NCI-H2107 (cell line): ENCODE measurements at regions not wholly inside any gene's neighbourhood (a gene's known extent, or its start where the extent isn't known, plus 50 kb on each side); places are given as distances from the start of the nearest gene placed in this dataset.

ENCODE experiments used
- DNase-seq: peaks from one replicate; lab custom pipeline; 2025; lab: John Stamatoyannopoulos, UW

DNA sequence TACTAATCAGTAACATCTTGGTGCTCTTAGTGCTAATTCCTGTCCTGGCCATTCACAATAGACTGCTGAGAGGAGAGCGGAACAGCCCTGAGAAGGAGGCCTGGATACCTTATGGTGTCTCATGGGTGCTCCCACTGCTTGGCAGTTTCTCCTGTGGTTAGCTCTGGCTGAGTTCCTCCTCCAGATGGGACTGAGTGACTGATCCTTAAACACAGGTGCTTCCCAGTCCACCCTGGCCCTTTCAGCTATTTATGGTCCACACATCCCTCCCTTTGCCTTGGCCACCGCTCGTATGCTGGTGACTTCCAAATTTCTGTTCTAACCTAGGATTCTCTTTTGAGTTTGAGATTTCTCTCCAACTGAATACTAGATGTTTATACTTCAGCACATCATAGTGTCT is 157.0 kb upstream of the CACNA1E start:
- no peak for DNase-seq

- no peak for DNase-seq
Observed at GRCh38 chr1:181327796-181328195, 155.5 kb upstream of the CACNA1E start.

DNA sequence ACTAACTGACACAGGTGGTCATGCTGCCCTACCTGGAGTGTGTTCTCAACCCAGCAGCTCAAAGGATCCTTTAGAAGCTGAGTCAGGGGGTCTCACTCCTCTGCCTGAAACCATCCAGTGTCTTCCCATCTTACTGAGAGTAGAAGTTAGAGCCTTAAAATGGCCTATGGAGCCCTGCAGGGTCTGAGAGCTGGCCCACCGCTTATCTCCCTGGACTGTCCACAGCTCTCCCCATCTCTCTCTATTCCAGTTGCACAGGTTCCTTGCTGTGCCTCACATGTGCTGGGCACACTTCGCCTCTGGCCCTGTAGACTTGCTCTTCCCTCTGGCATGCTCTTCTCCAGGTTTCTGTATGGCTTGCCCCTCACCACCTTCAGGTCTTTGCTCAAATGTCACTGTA is 148.6 kb upstream of the CACNA1E start:
- no peak for DNase-seq

DNA sequence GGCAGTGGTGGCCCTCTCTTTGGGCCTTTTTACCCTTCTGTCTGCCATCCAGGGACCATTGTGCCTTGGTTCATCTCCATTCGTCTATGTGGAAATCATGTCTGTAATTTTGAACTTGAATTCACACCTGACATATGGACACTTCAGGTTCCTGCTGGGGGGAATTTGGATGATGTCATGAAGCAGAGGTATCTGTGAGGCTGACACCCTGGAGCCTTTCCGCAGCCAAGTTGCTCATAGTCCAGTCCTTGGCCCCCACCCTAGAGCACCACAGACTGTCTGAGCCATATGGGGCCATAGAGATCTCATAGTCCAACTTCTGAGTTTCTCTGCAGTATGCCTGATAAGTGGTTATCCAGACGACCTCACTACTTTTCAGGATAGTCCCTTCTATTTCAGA is 147.7 kb upstream of the CACNA1E start:
- no peak for DNase-seq

DNA sequence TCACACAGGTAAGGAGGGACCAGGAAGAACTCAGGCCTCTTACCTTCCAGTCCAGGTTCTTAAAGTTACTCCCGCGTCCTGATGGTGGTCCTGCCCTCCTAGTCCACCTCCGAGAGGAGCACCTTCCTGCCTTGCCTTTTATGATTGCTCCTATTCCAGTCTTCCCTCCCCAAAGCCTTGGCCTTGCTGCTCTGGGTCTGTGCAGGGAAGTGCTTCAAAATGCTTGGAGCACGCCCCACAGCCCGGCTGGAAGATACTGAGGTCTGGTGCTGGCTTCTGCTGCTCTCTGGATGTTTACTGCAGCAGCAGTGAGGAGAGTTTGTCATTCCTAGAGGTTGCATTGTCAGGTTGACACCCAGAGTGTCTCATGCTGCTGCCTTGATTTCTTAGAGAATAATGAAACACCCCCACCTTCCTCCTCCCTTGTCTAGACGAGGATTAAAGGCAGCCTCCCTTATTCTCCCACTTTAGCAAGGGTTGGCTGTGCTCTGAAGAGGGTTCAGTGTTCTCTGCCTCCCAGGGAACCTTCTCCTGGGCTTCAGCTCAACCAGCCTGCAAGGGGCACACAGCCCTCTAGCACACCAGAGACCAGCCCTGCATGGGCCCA is 142.2 kb upstream of the CACNA1E start:
- no peak for DNase-seq

DNA sequence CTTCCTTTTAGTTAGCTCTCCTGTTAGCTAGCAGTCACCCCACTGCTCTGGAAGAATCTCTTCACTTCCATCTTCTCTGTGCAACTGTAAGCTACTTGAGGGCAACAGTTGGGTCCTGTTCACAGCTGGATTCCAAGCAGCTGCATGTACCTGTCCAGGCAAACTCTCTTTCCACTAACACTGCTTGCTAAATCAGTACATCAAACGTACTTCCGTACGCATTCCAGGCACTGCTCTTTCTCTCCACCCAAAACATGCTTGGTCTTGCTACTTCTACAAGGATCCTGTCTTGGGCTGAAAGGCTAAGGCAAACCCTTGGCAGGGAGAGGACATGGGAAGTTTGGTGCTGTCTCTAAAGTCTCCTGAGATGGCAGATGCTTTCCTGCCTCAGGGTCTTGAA is 139.2 kb upstream of the CACNA1E start:
- no peak for DNase-seq

GRCh38 chr1:181345146-181345545 is 138.2 kb upstream of the CACNA1E start:
- no peak for DNase-seq

GRCh38 chr1:181347495-181348390 is 135.6 kb upstream of the CACNA1E start:
- DNase-seq, result no peak

- DNase-seq, result no peak
Observed at GRCh38 chr1:181349512-181349911, 133.8 kb upstream of the CACNA1E start.

GRCh38 chr1:181350131-181350530 is 133.2 kb upstream of the CACNA1E start:
- no peak for DNase-seq

DNA sequence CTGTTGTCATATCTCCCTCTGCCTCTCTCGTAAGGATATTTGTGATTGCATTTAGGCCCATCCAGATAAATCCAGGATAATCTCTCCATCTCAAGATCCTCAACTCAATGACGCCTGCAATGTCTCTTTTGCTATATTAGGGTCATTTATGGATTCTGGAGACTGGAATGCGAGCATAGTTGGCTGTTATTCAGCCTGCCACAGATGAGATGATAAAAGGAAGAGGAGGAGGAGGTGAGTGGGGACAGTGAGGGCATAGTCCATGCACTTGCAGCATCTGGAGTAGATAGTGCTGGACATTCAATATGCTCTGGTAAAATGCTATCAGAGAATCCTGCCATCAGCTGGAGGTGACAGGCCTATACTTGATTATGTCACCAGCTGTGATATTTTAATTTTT is 131.6 kb upstream of the CACNA1E start:
- no peak for DNase-seq

DNA sequence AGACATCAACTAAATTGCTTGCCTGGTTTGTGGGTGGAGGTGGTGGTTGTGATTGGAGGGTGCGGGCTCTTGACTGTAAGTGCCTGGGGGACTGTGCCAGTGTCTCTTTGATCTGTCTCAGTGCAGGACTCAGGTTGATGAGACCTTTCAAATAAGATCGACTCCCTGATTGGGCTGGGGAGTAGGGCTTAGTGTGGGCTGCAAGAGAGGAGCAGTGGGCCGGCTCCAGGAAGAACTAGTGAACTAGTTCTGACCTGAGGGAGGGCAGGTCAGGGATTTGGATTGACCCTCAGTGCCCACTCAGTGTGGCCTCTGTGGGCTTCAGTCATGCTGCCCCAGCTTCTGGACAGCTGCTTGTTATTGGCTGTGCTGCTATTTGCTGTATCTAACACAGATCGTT is 130.6 kb upstream of the CACNA1E start:
- no peak for DNase-seq

DNA sequence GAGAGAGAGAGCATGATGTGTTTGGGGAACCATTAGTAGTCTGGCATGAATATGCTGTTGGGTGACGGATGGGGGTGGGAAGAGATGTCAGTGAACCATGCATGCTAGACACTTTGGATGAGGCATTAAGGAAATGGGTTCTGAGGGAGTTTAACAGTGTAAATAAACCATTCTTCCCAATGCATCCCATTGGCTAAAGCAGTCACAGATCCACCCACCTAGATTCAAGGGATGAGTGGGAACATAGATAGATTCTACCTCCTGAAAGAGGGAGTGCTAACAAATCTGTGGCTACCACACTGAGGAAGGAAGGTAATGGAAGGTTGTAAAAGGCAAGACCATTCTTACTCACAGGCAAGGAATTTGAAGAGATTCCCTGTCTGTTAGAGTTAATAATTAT is 129.8 kb upstream of the CACNA1E start:
- DNase-seq, result no peak

- no peak for DNase-seq
Observed at GRCh38 chr1:181354865-181355264, 128.5 kb upstream of the CACNA1E start.

- DNase-seq, result no peak
Observed at GRCh38 chr1:181356505-181357340, 126.6 kb upstream of the CACNA1E start.

GRCh38 chr1:181359012-181359411 is 124.3 kb upstream of the CACNA1E start:
- no peak for DNase-seq

DNA sequence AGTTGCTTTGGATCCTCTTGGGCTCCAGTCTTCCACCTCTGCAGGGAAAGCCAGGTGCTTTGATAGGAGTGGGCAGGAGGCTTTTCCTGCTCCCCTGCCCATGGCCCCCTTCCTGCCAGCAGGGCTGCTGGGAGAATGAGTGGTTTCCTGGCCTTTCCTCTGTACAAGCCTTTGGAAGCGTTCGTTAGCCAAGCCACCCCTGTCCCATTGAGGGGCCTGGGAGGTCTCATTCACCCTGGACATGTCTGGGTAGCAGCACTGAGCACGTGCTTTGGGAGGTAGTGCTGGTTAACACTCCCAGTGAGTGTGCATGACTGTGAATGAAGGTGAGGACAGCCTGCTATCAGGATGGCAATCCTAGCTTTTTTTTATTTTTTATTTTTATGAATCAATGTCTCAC is 118.5 kb upstream of the CACNA1E start:
- DNase-seq, result no peak

- no peak for DNase-seq
Observed at GRCh38 chr1:181366910-181367309, 116.4 kb upstream of the CACNA1E start.

DNA sequence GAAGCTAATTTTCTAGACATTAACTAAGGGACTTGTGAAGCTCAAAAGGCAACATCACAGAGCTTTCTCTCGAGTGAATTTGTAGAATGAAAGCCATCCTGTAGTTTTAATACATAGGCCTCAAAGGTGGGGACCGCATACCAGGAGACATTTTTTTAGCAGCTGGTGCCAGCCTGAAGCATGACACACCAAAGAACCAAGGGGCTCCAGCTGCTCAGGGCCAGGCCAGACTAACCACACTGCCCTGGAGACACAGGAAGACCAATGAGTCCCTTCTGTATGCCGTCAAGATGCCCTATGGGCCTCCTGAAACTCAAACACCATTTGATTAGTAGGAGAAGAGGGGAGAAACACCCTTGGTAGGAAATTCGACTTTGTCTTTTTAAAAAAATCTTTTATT is 113.9 kb upstream of the CACNA1E start:
- DNase-seq, result no peak

- DNase-seq, result no peak
Observed at GRCh38 chr1:181383695-181384094, 99.6 kb upstream of the CACNA1E start.

DNA sequence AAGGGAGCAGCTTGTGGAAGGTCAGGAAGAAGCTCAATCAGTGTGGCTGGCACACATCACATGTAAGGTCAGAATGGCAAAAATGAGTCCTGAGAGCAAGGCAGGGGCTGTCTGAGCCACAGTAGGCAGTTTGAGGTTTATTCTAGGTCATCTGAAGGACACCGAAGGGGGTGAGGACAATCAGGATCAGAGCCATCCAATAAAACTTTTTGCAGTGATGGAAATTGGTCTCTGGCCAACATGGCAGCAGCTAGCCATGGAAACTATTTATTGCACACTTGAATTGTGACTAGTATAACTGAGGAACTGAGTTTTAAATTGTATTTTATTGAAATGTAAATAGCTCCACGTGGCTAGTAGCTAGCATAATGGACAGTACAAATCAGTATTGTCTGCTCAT is 97.0 kb upstream of the CACNA1E start:
- no peak for DNase-seq

GRCh38 chr1:181386951-181387350 is 96.4 kb upstream of the CACNA1E start:
- no peak for DNase-seq

- DNase-seq, result no peak
Observed at GRCh38 chr1:181387702-181388101, 95.6 kb upstream of the CACNA1E start.
